CD14-positive monocyte (primary cell): ENCODE measurements at regions not wholly inside any gene's neighbourhood (a gene's known extent, or its start where the extent isn't known, plus 50 kb on each side); places are given as distances from the start of the nearest gene placed in this dataset.

Experiments used
- DNase-seq, 3 donors: peaks; one replicate each; pipeline ENCODE4 v3.0.0-alpha.2; 2011 to 2022
- H2AFZ ChIP-seq: 2 replicates; pipeline ENCODE4 v1.6.0; 2012; ENCODE audit warnings: mild to moderate bottlenecking, low read depth, low read length, inconsistent platforms; ENCODE audit not compliant: insufficient read depth, poor library complexity, severe bottlenecking
- H3K27ac ChIP-seq, 2 donors: 1 replicate in 1 of 2; 2 replicates in 1 of 2; pipeline ENCODE4 v1.5.1; 2012 to 2013; ENCODE audit warnings: low read length in 2 of 2, control low read depth in 1 of 2, inconsistent platforms in 1 of 2, low read depth in 1 of 2, mild to moderate bottlenecking in 1 of 2
- H3K27me3 ChIP-seq, 2 donors: one replicate each; pipeline versions ENCODE4 v1.6.0 to v1.6.1; 2011 to 2013; ENCODE audit warnings: low read length in 2 of 2; ENCODE audit not compliant: control insufficient read depth in 2 of 2, insufficient read depth in 2 of 2
- H3K36me3 ChIP-seq, 2 donors: replicated peaks in 1 of 2; 1 replicate in 1 of 2; 2 replicates in 1 of 2; pipeline versions ENCODE4 v1.5.1 to v1.6.1; 2012 to 2013; ENCODE audit warnings: low read length in 2 of 2, control low read depth in 1 of 2, inconsistent platforms in 1 of 2, mild to moderate bottlenecking in 1 of 2; ENCODE audit not compliant: insufficient read depth in 2 of 2, control insufficient read depth in 1 of 2
- H3K4me1 ChIP-seq, 2 donors: 1 replicate in 1 of 2; 2 replicates in 1 of 2; pipeline versions ENCODE4 v1.5.1 to v1.6.1; 2012 to 2013; ENCODE audit warnings: low read length in 2 of 2, control low read depth in 1 of 2, inconsistent platforms in 1 of 2, mild to moderate bottlenecking in 1 of 2, moderate library complexity in 1 of 2; ENCODE audit not compliant: insufficient read depth in 2 of 2, control insufficient read depth in 1 of 2
- H3K4me2 ChIP-seq: replicated peaks from 2 replicates; pipeline ENCODE3; 2012; ENCODE audit warnings: low read length, moderate library complexity, mild to moderate bottlenecking; ENCODE audit not compliant: poor library complexity, severe bottlenecking; ENCODE audit errors: extremely low read depth
- H3K4me3 ChIP-seq, 3 experiments: fragments of 200-600 bp in 1 of 3; sonication (generic) in 1 of 3; replicated peaks in 1 of 3; 1 replicate in 2 of 3; 2 replicates in 1 of 3; pipeline ENCODE4 v1.5.1; 2011 to 2013; ENCODE audit warnings: low read length in 3 of 3, mild to moderate bottlenecking in 3 of 3, control low read depth in 2 of 3, low read depth in 2 of 3, inconsistent platforms in 1 of 3, moderate library complexity in 1 of 3
- H3K79me2 ChIP-seq: 2 replicates; pipeline ENCODE4 v1.6.0; 2012; ENCODE audit warnings: mild to moderate bottlenecking, control low read depth, inconsistent platforms, low read length, moderate library complexity; ENCODE audit not compliant: insufficient read depth
- H3K9ac ChIP-seq: 2 replicates; pipeline ENCODE4 v1.6.0; 2017; ENCODE audit warnings: low read length, mild to moderate bottlenecking; ENCODE audit not compliant: insufficient read depth, poor library complexity, severe bottlenecking
- H3K9me3 ChIP-seq, 2 donors: replicated peaks in 1 of 2; 1 replicate in 1 of 2; 2 replicates in 1 of 2; pipeline versions ENCODE4 v1.5.1 to v1.6.1; 2012 to 2013; ENCODE audit warnings: low read length in 2 of 2, control low read depth in 1 of 2; ENCODE audit not compliant: control insufficient read depth in 1 of 2, insufficient read depth in 1 of 2
- H4K20me1 ChIP-seq: 2 replicates; pipeline ENCODE4 v1.6.0; 2012; ENCODE audit warnings: mild to moderate bottlenecking, low read length, control low read depth, moderate library complexity; ENCODE audit not compliant: insufficient read depth
- H3K27ac Mint-ChIP-seq, 7 donors: one replicate each; pipeline ENCODE4 v1.8.0; 2020; ENCODE audit warnings: mild to moderate bottlenecking in 7 of 7, mixed read lengths in 7 of 7, moderate library complexity in 6 of 7, inconsistent platforms in 2 of 7
- H3K27me3 Mint-ChIP-seq, 3 donors: one replicate each; pipeline ENCODE4 v1.8.0; 2021 to 2022; ENCODE audit warnings: low read depth in 3 of 3, mild to moderate bottlenecking in 3 of 3, mixed read lengths in 3 of 3, moderate library complexity in 3 of 3, inconsistent platforms in 1 of 3
- H3K36me3 Mint-ChIP-seq, 2 donors: one replicate each; pipeline ENCODE4 v1.8.0; 2020; ENCODE audit warnings: mixed read lengths in 2 of 2, inconsistent platforms in 1 of 2, mild to moderate bottlenecking in 1 of 2
- H3K4me1 Mint-ChIP-seq: one replicate; pipeline ENCODE4 v1.8.0; 2020; ENCODE audit warnings: mild to moderate bottlenecking, mixed read lengths
- H3K4me3 Mint-ChIP-seq, 2 donors: one replicate each; pipeline ENCODE4 v1.8.0; 2020; ENCODE audit warnings: mild to moderate bottlenecking in 2 of 2, mixed read lengths in 2 of 2, moderate library complexity in 1 of 2
- H3K9me3 Mint-ChIP-seq, 7 donors: one replicate each; pipeline ENCODE4 v1.8.0; 2020 to 2022; ENCODE audit warnings: mixed read lengths in 7 of 7, mild to moderate bottlenecking in 6 of 7, moderate library complexity in 6 of 7, inconsistent platforms in 2 of 7
- WGBS: methylation state at CpG from one replicate; pipeline ENCODE4 v1.1.5; 2013; ENCODE audit warnings: missing lambda C conversion rate; ENCODE audit not compliant: insufficient coverage; 5-methylcytosine and 5-hydroxymethylcytosine counted together
- intact Hi-C, 2 donors: fragments of 100-400 bp; cut with micrococcal nuclease; formaldehyde crosslinking; loops; one replicate each; pipeline versions ENCODE4 v1.15.0 to v1.15.1; 2023
- TF ChIP-seq, protein P1 (sequence below): fragments of 200-600 bp; IDR thresholded peaks from one replicate; pipeline ENCODE4 v1.8.0; 2022; ENCODE audit warnings: antibody characterized with exemption, mild to moderate bottlenecking

DNA sequence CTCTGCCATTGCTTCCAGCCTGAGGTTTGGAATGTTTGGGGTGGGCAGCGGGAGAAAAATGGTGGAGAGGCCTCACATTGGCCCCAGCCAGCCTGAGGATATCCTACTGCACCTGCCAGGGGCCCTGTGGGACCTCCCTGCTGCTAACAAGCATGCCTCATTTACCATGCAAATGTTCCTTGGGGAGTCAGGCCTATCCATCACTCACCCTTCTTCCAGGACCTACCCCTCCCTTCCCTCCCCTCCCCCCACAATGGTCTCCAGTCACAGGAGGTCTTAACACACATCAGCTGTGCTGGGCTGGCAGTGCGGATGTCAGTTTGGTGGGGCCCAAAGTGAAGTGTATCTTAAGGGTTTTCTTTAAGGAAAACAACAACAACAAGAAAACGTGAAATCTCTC lies 139.2 kb downstream of the SHOX start:
- Mint-ChIP-seq H3K4me3 (no peak overlapping the region), H3K27ac (no peak overlapping the region), H3K36me3 (no peaks in the 10 kb centered on the region), H3K9me3 (peaks cover 0 to 7% (median 2%) of the 10 kb centered on the region in 7 donors), H3K4me1 (no peaks in the 10 kb centered on the region), H3K27me3 (peaks cover 1 to 3% (median 2%) of the 10 kb centered on the region in 3 donors)
- intact Hi-C loops: no loop called here
- Histone ChIP-seq H3K4me3 (no peak overlapping the region), H3K36me3 (no peaks in the 10 kb centered on the region), H3K9me3 (no peaks in the 10 kb centered on the region), H2AFZ (no peak overlapping the region), H4K20me1 (no peaks in the 10 kb centered on the region), H3K4me1 (no peaks in the 10 kb centered on the region), H3K27ac (no peak overlapping the region), H3K79me2 (no peaks in the 10 kb centered on the region), H3K4me2 (no peak overlapping the region), H3K9ac (no peak overlapping the region), H3K27me3 (no peaks in the 10 kb centered on the region)
- TF ChIP-seq, protein P1, sequence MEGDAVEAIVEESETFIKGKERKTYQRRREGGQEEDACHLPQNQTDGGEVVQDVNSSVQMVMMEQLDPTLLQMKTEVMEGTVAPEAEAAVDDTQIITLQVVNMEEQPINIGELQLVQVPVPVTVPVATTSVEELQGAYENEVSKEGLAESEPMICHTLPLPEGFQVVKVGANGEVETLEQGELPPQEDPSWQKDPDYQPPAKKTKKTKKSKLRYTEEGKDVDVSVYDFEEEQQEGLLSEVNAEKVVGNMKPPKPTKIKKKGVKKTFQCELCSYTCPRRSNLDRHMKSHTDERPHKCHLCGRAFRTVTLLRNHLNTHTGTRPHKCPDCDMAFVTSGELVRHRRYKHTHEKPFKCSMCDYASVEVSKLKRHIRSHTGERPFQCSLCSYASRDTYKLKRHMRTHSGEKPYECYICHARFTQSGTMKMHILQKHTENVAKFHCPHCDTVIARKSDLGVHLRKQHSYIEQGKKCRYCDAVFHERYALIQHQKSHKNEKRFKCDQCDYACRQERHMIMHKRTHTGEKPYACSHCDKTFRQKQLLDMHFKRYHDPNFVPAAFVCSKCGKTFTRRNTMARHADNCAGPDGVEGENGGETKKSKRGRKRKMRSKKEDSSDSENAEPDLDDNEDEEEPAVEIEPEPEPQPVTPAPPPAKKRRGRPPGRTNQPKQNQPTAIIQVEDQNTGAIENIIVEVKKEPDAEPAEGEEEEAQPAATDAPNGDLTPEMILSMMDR: no peak
- DNase-seq: no peak
- no CpG with 5 or more reads among the region's 3 CpGs for WGBS

DNA sequence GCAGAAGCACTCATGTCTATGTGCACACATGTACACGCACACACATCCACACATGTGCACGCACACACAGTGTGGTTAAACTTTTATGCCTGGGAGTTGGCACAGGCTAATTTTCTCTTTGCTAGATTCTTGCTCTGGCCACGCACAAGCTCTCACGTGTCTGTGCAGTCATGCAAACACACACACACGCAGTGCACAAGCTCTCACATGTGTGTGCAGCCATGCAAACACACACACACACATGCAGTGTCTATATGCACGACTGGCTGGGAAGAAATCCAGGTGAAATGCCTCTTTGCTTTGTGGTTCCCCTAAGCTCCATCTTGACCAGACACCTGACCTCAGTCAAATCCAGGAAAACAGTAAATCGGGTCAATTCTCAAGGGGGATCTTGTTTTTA lies 138.0 kb downstream of the SHOX start:
- Mint-ChIP-seq H3K4me1 (no peaks in the 10 kb centered on the region), H3K9me3 (peaks cover 0 to 7% (median 2%) of the 10 kb centered on the region in 7 donors), H3K27ac (no peak overlapping the region), H3K36me3 (no peaks in the 10 kb centered on the region), H3K4me3 (no peak overlapping the region), H3K27me3 (peaks cover 1 to 2% (median 1%) of the 10 kb centered on the region in 3 donors)
- no peaks in the 10 kb centered on the region for H3K27me3 ChIP-seq
- H4K20me1 ChIP-seq: no peaks in the 10 kb centered on the region
- no peak overlapping the region for H3K4me2 ChIP-seq
- no peaks in the 10 kb centered on the region for H3K4me1 ChIP-seq
- no peak overlapping the region for H2AFZ ChIP-seq
- no peak overlapping the region for H3K27ac ChIP-seq
- TF ChIP-seq, protein P1: no peak
- no peaks in the 10 kb centered on the region for H3K9me3 ChIP-seq
- H3K36me3 ChIP-seq: no peaks in the 10 kb centered on the region
- H3K4me3 ChIP-seq: no peak overlapping the region
- intact Hi-C loops: no loop called here
- 87% methylated on average over 4 of the region's 7 CpGs for WGBS
- no peak for DNase-seq
- no peak overlapping the region for H3K9ac ChIP-seq
- no peaks in the 10 kb centered on the region for H3K79me2 ChIP-seq
